Esophagus mucosa (tissue), 1 donor: ENCODE measurements at regions not wholly inside any gene's neighbourhood (a gene's known extent, or its start where the extent isn't known, plus 50 kb on each side); places are given as distances from the start of the nearest gene placed in this dataset.
"Not testable (repeated sequence)": the region's sequence is repeated elsewhere in the genome, so short reads cannot be mapped to it uniquely, and the experiment has no call there.

Experiments
- ATAC-seq: fragments of 200-7000 bp; cut with Tn5 transposase; one replicate; pipeline ENCODE4 v1.9.1; 2020
- donor health status: DM: yes; HTN: yes; CAD: no.

DNA sequence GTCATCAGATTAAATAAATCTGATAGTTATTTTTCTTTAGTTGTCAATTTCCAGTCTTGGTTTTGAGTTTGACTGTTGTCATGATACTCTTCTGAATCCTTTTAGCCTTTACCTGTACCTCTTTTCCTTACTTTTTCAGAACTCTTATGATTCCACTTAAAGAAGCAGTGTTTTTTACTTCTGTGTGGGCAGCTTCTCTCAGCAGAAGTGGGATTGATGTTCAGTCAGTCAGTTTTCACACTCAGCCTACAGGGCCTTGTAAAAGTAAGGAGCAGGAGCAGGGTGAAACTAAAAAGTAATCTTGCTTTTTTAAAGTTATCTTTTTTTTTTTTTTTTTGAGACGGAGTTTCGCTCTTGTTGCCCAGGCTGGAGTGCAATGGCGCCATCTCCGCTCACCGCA, 75.1 kb downstream of the HAUS1 start:
- no peak for ATAC-seq

- no peak for ATAC-seq
Observed at GRCh38 chr18:46182633-46183358, 78.6 kb downstream of the HAUS1 start.

- not testable (repeated sequence) for ATAC-seq
Observed at GRCh38 chr18:46184296-46184695, 80.1 kb downstream of the HAUS1 start.

- ATAC-seq: no peak
Observed at GRCh38 chr18:46184727-46185126, 80.5 kb downstream of the HAUS1 start.

DNA sequence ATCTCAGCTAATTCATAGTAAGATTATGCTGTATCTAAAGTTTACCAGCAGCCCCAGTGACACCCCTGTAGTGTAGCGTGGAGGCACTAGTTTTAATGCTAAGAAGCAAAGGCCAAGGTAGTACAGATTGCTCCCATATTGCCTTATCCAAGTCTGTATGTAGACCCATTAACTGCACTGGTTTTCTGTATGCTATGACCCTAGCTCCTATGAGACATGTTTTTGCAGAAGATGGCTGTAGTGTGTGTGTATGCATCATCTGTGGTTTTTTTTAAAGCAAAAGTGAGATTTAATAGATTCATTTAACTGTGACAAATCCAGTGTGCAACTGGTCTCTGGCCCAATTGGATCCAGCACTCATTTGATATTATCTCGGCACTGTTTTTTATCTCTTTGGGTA, 86.5 kb downstream of the HAUS1 start:
- ATAC-seq: no peak

DNA sequence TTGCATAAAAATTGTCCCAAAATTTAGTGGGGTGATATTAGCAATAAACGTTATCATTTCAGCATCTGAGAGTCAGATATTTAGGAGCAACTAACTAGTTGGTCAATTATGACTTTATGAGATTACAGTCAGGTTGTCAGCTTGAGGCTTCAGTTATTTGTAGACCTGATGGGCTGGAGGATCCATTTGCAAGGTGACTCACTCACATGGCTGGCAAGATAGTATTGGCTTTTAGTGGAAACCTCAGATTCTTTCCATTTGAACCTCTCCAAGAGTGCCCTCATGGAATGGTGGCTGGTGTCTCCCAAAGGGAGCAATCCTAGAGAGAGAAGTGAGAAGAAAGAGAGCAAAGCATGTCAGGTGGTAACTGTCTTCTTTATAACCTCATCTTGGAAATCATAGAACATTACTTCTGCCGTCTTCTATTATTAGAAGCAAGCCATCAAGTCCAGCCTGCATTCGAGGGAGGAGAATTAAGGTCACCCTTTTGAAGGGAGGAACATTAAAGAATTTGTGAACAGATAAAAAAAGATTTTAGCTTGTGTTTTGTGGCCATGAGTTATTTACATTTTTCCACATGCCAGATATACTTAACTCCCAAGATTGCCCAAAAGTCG, 92.5 kb downstream of the HAUS1 start:
- no peak for ATAC-seq

- ATAC-seq: peak; percentile 85
Observed at GRCh38 chr18:46199515-46200147, 95.4 kb downstream of the HAUS1 start.

- not testable (repeated sequence) for ATAC-seq
Observed at GRCh38 chr18:46200178-46201055, 96.2 kb downstream of the HAUS1 start.

DNA sequence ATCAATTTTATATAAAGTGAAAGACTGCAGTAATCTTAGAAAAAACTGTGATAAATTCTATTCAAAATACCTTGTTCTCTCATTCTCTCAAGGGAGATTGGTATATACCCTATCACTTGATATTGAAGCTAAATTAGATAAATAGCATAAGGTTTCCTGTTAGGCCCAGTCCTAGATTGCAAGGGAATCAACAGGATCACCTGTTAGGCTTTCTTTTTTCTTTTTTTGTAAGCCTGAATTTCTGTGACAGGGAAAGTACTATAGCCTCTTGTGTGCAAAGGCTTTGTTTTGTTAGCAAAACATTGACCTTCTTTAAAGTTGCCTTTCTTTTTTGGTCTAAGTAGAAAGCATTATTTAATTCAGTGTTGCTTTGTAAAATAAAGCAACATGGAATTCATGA, 100.0 kb downstream of the HAUS1 start:
- no peak for ATAC-seq

- ATAC-seq: no peak
Observed at GRCh38 chr18:46207985-46208384, 103.8 kb downstream of the HAUS1 start.

DNA sequence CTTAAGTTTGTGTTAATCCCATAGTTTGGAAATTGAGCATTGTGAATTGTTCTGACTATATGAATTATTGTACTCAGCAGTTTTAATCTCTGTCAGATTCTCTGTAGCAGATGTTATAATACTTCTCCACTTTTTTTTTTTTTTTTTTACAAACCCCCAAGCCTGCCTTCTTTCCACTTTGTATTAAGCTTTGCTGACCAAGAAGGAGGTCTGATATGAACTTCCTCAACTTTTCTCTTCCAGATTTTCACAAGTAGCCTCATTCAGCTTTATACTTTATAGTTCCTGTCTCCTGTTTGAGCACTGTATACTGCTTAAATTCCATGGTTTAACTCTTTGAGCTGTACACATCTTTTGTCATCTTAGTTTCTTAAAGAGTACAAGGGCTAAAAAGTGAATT, 105.0 kb downstream of the HAUS1 start:
- ATAC-seq: no peak

DNA sequence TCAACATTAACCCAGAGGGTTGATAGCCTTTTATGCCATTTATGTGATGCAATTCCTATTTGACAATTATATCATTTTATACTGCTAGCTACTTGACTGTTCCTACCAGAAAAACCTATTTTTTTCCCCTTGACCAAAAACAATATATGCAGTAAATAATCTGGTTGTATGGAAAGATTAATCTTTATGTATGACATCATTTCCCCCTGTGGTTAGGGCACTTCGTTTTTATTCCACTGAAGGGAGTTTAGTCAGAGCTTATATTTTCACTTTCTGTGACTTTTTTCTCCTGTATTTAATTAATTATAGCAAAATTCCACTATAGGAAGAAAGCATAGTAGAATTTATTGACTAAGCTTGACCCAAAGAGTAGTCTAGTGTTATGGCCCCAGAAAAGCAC, 107.6 kb downstream of the HAUS1 start:
- no peak for ATAC-seq

DNA sequence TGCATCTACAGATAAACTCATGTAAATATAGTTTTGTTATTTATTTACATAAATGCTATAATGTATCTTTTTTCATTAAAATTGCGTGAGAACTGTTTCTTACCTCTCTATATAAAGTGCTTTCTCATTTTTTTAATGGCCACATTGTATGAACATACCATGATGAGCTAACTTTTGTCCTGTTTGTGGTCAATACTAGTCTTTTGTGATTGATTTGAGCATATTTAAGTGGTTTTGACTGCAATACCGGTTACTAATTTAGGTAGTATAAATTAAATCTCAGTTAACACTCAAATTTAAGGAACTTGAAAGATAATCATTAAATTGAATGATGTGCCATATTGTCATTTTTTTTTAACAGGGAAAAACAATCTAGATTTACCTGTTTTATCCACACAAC, 108.2 kb downstream of the HAUS1 start:
- no peak for ATAC-seq

GRCh38 chr18:46213295-46213694, 109.1 kb downstream of the HAUS1 start:
- ATAC-seq: no peak

GRCh38 chr18:46214435-46214834, 110.2 kb downstream of the HAUS1 start:
- ATAC-seq: no peak

GRCh38 chr18:46215902-46216723, 111.9 kb downstream of the HAUS1 start:
- ATAC-seq: peak; percentile 22

DNA sequence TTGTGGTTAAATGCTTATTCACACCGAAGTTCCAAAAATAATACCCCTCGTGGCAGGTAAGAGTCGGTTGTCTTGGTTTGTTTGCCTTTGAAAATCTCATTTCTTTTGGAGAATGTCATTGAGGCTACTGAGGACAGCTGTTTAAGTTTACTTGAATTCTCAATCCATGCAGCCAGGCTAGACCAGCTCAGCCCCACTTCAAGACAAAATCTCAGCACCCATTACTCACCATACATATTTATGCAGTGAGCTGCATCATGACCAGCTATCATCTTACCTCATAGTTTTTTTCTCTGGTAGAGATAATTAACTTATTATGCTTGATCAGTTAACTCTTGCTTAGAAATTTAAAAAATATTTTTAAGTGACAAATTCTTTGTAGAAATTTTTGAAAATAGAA, 115.9 kb downstream of the HAUS1 start:
- peak; percentile 35 for ATAC-seq

- ATAC-seq: no peak
Observed at GRCh38 chr18:46222093-46222492, 117.9 kb downstream of the HAUS1 start.

DNA sequence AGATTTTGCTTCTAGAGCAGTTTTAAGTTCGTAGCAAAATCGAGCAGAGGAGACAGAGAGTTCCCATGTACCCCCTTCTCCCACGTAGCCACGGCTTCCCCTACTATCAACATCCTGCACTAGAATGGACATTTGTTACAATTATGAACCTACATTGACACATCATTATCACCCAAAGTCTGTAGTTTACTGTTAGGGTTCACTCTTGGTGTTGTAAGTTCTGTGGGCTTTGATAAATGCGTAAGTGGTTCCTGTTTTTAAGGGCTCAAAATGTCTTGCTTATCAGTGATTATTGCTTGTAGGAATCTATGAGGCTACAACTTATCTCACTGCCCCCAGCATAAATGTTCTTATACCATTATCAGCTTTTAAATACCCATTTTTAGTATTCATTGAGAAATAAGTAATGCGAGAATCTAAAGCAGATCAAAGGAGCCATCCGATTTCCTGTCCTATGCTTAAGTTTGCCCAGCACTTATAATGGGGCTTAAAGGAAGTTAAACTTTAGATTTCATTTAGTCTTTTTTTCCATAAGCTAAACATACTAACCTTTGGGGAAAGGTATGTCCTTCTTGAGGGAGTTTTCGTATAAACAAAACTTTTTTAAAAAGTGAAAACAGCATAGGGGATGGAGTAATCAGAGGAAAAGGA, 118.7 kb downstream of the HAUS1 start:
- no peak for ATAC-seq

DNA sequence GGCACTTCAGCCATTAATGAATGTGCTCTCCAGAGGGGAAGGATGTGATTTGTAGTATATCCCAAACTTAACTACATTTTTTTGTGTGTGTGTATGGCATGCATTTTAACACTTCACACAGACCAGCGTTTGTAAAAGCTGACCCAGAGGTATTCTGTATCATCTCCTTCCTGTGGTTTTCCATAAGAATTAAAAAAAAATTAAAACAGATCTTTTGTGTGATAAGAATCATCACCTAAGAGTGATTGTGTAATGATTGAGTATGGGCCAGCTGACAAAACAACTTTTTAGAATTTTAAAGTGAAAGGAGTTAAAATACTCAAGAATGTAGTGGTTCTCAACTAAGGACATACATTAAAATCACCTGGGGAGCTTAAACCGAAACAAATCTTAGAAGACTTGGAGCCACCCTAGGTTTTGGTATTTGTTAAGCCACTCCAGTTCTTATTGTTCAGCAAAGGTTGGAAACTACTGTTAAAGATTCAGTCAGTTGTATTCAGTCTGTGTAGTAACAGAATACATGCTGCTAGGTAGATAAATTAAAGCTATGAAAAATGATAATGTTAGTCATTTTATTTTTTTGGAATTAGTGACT, 120.1 kb downstream of the HAUS1 start:
- no peak for ATAC-seq

DNA sequence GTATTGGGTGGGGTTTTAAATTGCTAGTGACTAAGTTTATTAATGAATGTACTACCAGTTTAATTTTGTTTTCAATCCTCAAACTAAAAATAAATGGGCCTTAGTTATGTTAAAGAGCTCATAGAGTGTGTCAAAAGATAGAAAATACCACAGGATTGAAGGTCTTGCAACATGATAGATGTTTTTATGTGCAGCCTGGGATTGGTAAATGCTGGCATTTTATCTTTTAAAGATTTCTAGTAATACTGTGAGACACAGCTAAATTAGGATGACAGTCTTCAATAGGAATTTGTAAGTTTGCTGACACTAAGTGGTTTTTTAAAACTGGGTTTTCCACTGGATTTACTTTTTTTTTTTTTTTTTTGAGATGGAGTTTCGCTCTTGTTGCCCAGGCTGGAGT, 122.3 kb downstream of the HAUS1 start:
- no peak for ATAC-seq
